ENCODE measurements at regions not wholly inside any gene's neighbourhood (a gene's known extent, or its start where the extent isn't known, plus 50 kb on each side); places are given as distances from the start of the nearest gene placed in this dataset.
"Not testable (repeated sequence)": the region's sequence is repeated elsewhere in the genome, so short reads cannot be mapped to it uniquely, and the experiment has no call there.

GRCh38 chr12:5096241-5096924 is 52.7 kb downstream of the KCNA5 start:
- no peak for DNase-seq

- no peak for DNase-seq
Observed at GRCh38 chr12:5097786-5098185, 54.1 kb downstream of the KCNA5 start.

DNA sequence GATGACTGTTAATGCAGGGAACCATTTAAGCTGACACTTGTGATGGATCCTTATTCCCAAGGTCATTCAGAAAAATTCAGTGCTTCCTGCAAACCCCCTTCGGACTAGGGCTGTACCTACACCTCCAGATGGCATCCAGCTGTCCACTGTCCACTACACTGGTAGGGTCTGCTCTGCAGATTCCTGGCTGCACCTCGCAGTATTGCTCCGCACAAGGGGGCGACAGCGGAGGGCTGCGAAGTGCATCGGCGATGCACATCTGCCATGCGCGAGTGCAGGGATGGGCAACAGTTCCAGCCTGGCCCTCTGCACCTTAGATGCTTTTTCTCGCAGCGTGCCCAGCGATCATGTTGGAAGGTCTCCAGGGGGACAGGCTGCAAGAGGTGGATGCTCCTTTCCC is 55.5 kb downstream of the KCNA5 start:
- no peak for DNase-seq

- DNase-seq = no peak
Observed at GRCh38 chr12:5099591-5099990, 55.9 kb downstream of the KCNA5 start.

- DNase-seq = no peak
Observed at GRCh38 chr12:5101686-5102085, 58.0 kb downstream of the KCNA5 start.

DNA sequence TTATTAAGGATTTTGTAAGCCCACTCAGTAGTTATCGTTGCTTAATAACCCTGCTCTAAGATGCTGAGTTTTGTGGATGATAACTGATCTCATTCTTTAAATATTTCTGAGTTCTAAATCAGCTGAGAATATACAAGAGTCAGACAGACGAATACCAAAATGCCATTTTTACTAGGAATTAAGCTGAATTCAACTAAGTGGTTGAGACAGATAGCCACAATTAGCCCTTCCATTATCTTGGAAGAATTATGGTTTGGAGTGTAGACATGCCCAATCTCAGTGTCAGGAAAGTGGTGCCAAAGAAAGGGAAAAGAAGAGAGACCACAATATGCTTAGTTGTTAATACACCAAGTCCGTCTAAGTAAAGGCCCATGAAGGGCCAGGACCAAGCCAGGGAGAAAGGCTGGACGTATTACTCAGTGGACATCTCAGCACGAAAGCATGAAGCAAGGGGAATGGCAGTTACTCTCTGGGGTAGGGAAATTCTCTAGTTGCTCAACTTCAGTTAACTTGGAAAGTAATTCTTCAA is 58.6 kb downstream of the KCNA5 start:
- DNase-seq = no peak

- no peak for DNase-seq
Observed at GRCh38 chr12:5102806-5103205, 59.1 kb downstream of the KCNA5 start.

- no peak for DNase-seq
Observed at GRCh38 chr12:5110345-5110744, 66.7 kb downstream of the KCNA5 start.

DNA sequence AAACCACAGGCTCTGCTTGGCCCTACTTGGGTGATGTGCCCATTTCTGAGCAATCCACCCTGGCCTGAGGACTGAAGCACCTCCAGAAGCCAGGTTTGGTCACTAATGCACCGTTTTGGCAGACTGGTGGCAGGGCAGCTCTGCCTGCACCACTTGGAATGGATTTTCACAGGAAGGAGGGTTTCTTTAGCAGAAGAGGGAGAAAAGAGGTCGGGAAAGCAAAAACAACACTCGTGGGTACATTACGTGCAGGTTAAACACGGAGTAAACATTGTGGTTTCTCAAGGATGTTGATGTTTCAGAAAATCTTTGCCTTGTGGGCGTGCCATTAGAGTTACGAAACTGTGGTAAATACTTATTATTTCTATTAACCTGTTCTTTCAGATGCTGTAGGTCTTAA is 70.8 kb downstream of the KCNA5 start:
- DNase-seq = no peak

- not testable (repeated sequence) for DNase-seq
Observed at GRCh38 chr12:5121784-5122183, 78.1 kb downstream of the KCNA5 start.

- peak; percentile 41 for DNase-seq
Observed at GRCh38 chr12:5122256-5122831, 78.7 kb downstream of the KCNA5 start.

DNA sequence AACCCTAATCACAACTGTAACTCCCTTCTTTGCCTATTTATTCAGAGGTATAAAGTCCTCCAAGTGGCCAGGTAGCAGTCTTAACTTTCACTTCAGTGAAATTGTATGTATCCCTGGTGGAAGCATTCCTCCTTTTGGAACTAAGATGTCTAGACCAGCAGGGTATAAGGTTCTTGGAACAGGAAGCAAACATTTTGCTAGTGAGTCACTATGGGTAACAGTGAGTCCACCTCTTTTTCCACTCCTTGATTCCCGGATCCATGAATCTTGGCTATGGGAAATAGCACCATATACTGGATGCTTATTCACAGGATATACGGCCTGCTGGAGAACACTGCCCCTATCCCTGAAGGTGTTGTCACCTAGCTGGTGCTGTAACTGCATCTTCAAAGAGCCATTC is 80.2 kb downstream of the KCNA5 start:
- DNase-seq = no peak

- DNase-seq = no peak
Observed at GRCh38 chr12:5124401-5124800, 80.7 kb downstream of the KCNA5 start.

DNA sequence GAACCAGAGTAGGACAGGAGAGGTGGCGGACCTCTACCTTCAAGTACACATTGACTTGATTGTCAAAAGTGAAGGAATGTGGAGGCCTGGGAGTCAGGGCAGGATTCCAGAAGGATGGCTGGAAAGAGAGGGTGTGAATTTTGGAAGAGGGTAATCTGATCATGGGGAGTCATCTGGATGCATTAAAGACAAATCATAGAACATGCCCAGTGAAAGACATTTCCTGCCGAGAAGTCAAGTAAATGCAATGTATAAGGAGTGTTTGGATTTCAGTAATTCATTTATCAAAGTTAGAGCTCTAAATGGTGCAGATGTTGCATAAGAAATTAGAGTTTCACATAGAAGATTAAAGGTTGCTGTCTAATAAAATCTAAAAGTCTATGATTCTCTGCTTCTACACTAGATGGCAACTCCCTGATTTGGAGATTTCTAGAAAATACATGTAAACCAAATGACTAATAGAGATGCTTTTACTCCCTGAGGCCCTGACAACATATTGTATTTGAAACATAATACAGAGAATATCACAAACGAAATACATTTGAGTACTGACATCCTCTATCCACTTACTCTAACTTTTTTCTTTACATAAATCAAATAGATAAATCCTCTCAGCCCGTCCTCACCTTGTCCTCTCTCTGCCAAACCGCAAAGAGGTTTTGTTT is 91.3 kb downstream of the KCNA5 start:
- DNase-seq = no peak

- no peak for DNase-seq
Observed at GRCh38 chr12:5138256-5138655, 94.6 kb downstream of the KCNA5 start.

DNA sequence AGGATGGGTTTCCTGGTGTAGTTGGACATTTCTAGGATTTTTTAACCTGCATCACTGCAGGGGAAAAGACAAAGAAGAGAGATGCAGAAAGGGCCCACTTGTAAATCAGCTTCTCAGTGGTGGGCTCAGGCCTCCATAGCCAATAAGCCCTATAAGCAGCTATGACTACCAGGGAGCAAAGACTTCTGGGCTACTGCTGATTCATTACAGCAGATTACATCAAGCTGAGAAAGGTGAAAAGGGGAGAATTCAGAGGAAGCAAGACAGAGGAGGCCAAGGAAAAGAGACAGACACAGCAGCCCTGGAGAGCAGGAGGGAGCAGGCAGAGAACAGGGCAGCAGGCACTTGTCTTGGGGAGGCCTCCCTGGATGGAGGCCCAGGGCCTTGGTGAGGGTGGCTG is 95.2 kb downstream of the KCNA5 start:
- DNase-seq = no peak

DNA sequence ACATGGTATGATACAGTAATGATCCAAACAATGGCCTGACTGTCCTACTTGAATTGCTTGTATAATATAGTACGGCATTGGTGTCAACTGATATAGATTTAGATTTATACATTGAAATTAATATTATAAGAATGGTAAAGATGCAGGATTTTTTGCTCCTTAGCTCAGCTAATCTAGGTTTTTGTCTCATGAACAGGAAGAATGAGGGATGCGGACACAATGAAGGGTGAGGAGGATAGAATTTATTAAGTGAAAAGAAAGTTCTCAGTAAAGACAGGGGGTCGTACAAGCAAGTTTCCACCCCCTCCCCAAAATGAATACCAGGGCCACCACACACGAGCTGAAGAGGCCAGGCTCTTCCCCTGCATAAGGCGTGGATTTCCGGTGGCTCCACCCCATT is 96.1 kb downstream of the KCNA5 start:
- DNase-seq = no peak

- no peak for DNase-seq
Observed at GRCh38 chr12:5140190-5140589, 96.5 kb downstream of the KCNA5 start.

DNA sequence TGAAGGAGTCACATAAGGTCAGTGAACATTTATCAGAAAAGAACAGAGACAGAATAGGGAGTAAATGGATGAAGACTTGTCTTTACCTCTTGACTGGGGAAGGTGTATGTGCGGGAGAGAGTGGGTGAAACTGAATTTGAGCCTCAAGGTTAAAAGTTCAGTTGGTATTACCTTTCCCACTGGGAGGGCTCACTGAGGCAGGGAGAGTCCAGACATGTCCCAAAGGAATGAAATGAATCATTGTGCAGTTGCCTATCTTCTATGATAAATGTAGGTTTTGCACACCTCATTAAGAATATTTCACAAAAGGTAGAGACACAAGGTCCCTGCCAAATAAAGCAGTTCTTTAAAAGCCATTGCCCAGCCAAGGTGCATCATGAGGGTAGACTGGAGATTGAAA is 105.2 kb downstream of the KCNA5 start:
- DNase-seq = no peak

DNA sequence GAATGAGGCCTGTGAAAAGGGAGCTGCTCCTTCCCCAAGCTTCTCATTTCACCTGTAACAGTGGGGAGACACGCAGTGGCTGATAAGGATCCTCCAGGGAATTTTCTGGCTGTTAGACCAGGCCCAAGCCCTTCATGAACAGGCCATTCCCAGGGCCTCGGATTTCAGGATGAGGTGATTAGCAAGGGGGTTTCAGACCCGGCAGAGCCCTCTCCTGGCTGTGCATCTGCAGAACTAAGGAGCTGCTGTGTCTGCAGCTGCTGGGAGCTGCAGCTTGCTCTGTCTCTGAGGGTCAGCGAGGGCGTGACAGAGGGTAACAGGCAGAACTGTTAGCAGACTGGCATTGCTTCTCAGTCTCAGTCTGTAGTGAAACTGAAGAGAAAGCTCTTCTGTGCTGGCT is 110.4 kb downstream of the KCNA5 start:
- DNase-seq = no peak

- DNase-seq = no peak
Observed at GRCh38 chr12:5155866-5156265, 112.2 kb downstream of the KCNA5 start.

- DNase-seq = no peak
Observed at GRCh38 chr12:5160827-5161226, 117.1 kb downstream of the KCNA5 start.

DNA sequence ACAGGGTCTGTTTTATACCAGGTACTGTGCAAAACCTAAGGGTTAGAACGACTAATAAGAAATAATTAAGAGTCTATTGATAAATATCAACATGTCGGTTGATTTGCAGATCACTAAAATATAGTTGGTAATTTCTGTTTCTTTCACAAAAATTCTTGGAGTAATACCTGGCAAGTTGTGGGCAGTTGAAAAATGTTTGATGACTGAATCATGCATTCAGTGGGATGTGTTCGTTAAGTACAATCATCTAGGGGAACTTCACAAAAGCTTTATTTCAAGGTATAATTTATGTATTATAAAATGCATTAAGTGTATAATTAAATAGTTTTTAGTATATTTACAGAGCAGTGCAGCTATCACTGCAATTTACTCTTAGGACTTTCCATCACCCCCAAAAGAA is 120.0 kb downstream of the KCNA5 start:
- no peak for DNase-seq

GRCh38 chr12:5165296-5165970 is 121.8 kb downstream of the KCNA5 start:
- no peak for DNase-seq
